ENCODE measurements at regions not wholly inside any gene's neighbourhood (a gene's known extent, or its start where the extent isn't known, plus 50 kb on each side); places are given as distances from the start of the nearest gene placed in this dataset.

DNA sequence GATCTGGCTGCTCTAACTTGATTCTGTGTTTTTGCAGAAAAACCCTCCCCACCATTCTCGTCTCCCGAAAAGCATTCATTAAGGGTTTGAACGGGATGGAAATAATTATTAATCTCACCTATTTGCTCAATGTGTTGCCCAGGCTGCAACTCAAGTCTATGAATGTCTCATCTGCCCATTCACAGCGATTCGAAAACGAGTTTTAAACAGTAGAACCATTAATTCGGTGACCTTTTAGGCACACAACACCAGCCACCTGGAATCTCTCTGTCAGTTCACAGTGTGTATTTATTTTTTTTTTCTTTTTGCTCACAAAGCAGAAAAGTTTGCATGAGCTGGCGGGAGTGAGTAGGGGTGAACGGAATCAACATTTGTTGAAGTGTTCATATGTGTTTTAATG, 764.7 kb upstream of the TPTE start:
- TF ChIP-seq ZNF274 (IDR thresholded peaks at IDR 0.05; ENCODE audit: low read depth, low read length) (no peak), YY1 (IDR thresholded peaks at IDR 0.05; ENCODE audit: insufficient read depth, insufficient read length) (no peak), SUZ12 (IDR thresholded peaks at IDR 0.05; ENCODE audit: extremely low read depth, insufficient read depth, insufficient read length) (no peak)
